SK-N-SH (cell line): ENCODE measurements at regions not wholly inside any gene's neighbourhood (a gene's known extent, or its start where the extent isn't known, plus 50 kb on each side); places are given as distances from the start of the nearest gene placed in this dataset.

Source experiments
- CTCF ChIA-PET: fragments of 300-600, 350-600 bp; formaldehyde crosslinking; extraction: SDS; loops from one replicate; lab custom pipeline; 2021; lab: Yijun Ruan, JAX
- POLR2A ChIA-PET: fragments of 350-600 bp; sonication (Branson Sonifier 250); formaldehyde crosslinking; extraction: SDS; loops from one replicate; lab custom pipeline; 2020; ENCODE audit warnings: antibody characterized with exemption, inconsistent platforms; lab: Yijun Ruan, JAX
- DNase-seq: peaks from one replicate; pipeline ENCODE4 v3.0.0; 2012
- H2AFZ ChIP-seq: fragments of 200-600 bp; sonication (generic); 2 replicates; pipeline ENCODE4 v1.8.1; 2016; ENCODE audit warnings: antibody characterized with exemption, mild to moderate bottlenecking, low read depth
- H3F3A ChIP-seq: fragments of 200-600 bp; sonication (generic); replicated peaks from 2 replicates; pipeline ENCODE3; 2016; ENCODE audit warnings: antibody characterized with exemption, mild to moderate bottlenecking; ENCODE audit not compliant: insufficient read depth
- H3K27ac ChIP-seq, 2 experiments: fragments of 200-500 bp in 1 of 2; fragments of 200-600 bp in 1 of 2; sonication (Bioruptor generic) in 1 of 2; sonication (generic), shearing (Covaris generic) in 1 of 2; 2 replicates each; pipeline versions ENCODE4 v1.5.1 to v1.6.1; 2014 to 2016; ENCODE audit warnings: low read depth in 2 of 2, inconsistent platforms in 1 of 2, low read length in 1 of 2, mild to moderate bottlenecking in 1 of 2, mixed read lengths in 1 of 2
- H3K27me3 ChIP-seq: fragments of 200-600 bp; sonication (generic), shearing (Covaris generic); 2 replicates; pipeline ENCODE4 v1.6.1; 2016; ENCODE audit warnings: mixed run types; ENCODE audit not compliant: insufficient read depth
- H3K36me3 ChIP-seq, 2 experiments: fragments of 200-500 bp in 1 of 2; fragments of 200-600 bp in 1 of 2; sonication (Bioruptor generic) in 1 of 2; sonication (generic) in 1 of 2; replicated peaks in 1 of 2; 2 replicates each; pipeline versions ENCODE3 to v1.5.1; 2014 to 2016; ENCODE audit warnings: low read length in 1 of 2, mild to moderate bottlenecking in 1 of 2; ENCODE audit not compliant: insufficient read depth in 2 of 2, control insufficient read depth in 1 of 2
- H3K4me1 ChIP-seq, 2 experiments: fragments of 200-500 bp in 1 of 2; fragments of 200-600 bp in 1 of 2; sonication (Bioruptor generic) in 1 of 2; sonication (generic), shearing (Covaris generic) in 1 of 2; 2 replicates each; pipeline versions ENCODE4 v1.5.1 to v1.6.1; 2014 to 2016; ENCODE audit warnings: low read depth in 1 of 2, low read length in 1 of 2, mixed run types in 1 of 2; ENCODE audit not compliant: insufficient read depth in 2 of 2, control insufficient read depth in 1 of 2
- H3K4me2 ChIP-seq: fragments of 200-600 bp; sonication (generic), shearing (Covaris generic); 2 replicates; pipeline ENCODE4 v1.6.1; 2017; ENCODE audit warnings: mixed run types
- H3K4me3 ChIP-seq, 2 experiments: fragments of 200-500 bp in 1 of 2; fragments of 200-600 bp in 1 of 2; sonication (Bioruptor generic) in 1 of 2; sonication (generic), shearing (Covaris generic) in 1 of 2; 2 replicates each; pipeline versions ENCODE4 v1.5.1 to v1.8.1; 2014 to 2016; ENCODE audit warnings: low read depth in 2 of 2, inconsistent platforms in 1 of 2, low read length in 1 of 2, mild to moderate bottlenecking in 1 of 2, mixed read lengths in 1 of 2, moderate library complexity in 1 of 2
- H3K79me2 ChIP-seq: fragments of 200-600 bp; sonication (generic); 2 replicates; pipeline ENCODE4 v1.8.1; 2017; ENCODE audit warnings: mild to moderate bottlenecking; ENCODE audit not compliant: insufficient read depth
- H3K9ac ChIP-seq: fragments of 200-600 bp; sonication (generic); 2 replicates; pipeline ENCODE4 v1.6.1; 2017; ENCODE audit warnings: mixed run types
- H3K9me2 ChIP-seq: fragments of 200-600 bp; sonication (generic); 2 replicates; pipeline ENCODE4 v1.6.1; 2017; ENCODE audit warnings: mixed run types
- H3K9me3 ChIP-seq: fragments of 200-600 bp; sonication (generic); 2 replicates; pipeline ENCODE4 v1.6.1; 2017; ENCODE audit warnings: mixed run types, mild to moderate bottlenecking, moderate library complexity
- H4K20me1 ChIP-seq: fragments of 200-600 bp; sonication (generic); 2 replicates; pipeline ENCODE4 v1.6.1; 2017; ENCODE audit warnings: mild to moderate bottlenecking, mixed run types; ENCODE audit not compliant: insufficient read depth
- CHD2 ChIP-seq: fragments of 150-350 bp; IDR thresholded peaks from 2 replicates; pipeline ENCODE4 v1.6.1; 2018; ENCODE audit warnings: low read length; ENCODE audit not compliant: partially characterized antibody
- FOXM1 ChIP-seq: IDR thresholded peaks from 2 replicates; pipeline ENCODE4 v1.4.0; 2012; ENCODE audit warnings: low read depth, mild to moderate bottlenecking
- GABPA ChIP-seq: IDR thresholded peaks from 2 replicates; pipeline ENCODE4 v1.4.0; 2012; ENCODE audit warnings: low read depth, mild to moderate bottlenecking
- JUND ChIP-seq: IDR thresholded peaks from 2 replicates; pipeline ENCODE4 v1.4.0; 2012
- MEF2A ChIP-seq: IDR thresholded peaks from 2 replicates; pipeline ENCODE4 v1.4.0; 2012; ENCODE audit warnings: low read depth, borderline replicate concordance
- NRF1 ChIP-seq: IDR thresholded peaks from 2 replicates; pipeline ENCODE4 v1.6.1; 2012; ENCODE audit warnings: low read depth, mild to moderate bottlenecking, low read length
- RAD21 ChIP-seq: IDR thresholded peaks from 2 replicates; pipeline ENCODE4 v1.6.1; 2012; ENCODE audit warnings: mild to moderate bottlenecking, low read length
- RCOR1 ChIP-seq: fragments of 150-350 bp; IDR thresholded peaks from 2 replicates; pipeline ENCODE4 v1.6.1; 2017; ENCODE audit warnings: antibody characterized with exemption, low read length
- YY1 ChIP-seq: IDR thresholded peaks from 2 replicates; pipeline ENCODE4 v1.4.0; 2012; ENCODE audit warnings: low read depth, mild to moderate bottlenecking
- WGBS: methylation state at CpG from one replicate; pipeline ENCODE4 v1.1.6; 2017; ENCODE audit warnings: low lambda C conversion rate; 5-methylcytosine and 5-hydroxymethylcytosine counted together
- TF ChIP-seq, protein P1 (sequence below): IDR thresholded peaks from 2 replicates; pipeline ENCODE4 v1.4.0; 2012; ENCODE audit warnings: low read depth, borderline replicate concordance
- TF ChIP-seq, protein P2 (sequence below): IDR thresholded peaks from 2 replicates; pipeline ENCODE4 v1.4.0; 2012; ENCODE audit warnings: low read depth, borderline replicate concordance
- TF ChIP-seq, protein P3 (sequence below): IDR thresholded peaks from 2 replicates; pipeline ENCODE4 v1.6.1; 2012; ENCODE audit warnings: mild to moderate bottlenecking, low read depth, low read length, moderate library complexity

DNA sequence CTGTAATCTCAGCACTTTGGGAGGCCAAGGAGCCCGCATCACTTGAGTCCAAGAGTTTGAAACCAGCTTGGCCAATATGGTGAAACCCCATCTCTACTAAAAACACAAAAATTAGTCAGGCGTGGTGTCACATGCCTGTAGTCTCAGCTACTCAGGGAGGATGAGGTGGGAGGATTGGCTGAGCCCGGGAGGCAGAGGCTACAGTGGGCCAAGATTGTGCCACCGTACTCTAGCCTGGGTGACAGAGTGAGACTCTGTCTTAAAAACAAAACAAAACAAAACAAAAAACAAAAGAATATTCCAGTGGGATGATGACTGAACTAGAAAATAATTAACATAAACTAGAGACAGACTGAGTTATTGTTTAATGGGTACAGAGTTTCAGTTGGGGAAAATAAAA lies 81.7 kb upstream of the ABCC4 start:
- POLR2A ChIA-PET, result interaction anchor here (1.0 kb wide), 1 partner anchor 194 kb away, joined by 3 read pairs; no protein-coding TSS in a partner anchor
- CTCF ChIA-PET, result interaction anchor here (1.2 to 13.2 kb wide), 5 partner anchors 11 to 192 kb away, joined by 3 to 265 read pairs (median 55); partner anchors contain the start of gene ABCC4
- no peak for DNase-seq
- H3K27me3 ChIP-seq, result no peaks in the 10 kb centered on the region; the same call in 1 of the 2 replicates
- no peaks in the 10 kb centered on the region for H3K9me3 ChIP-seq
- no peaks in the 10 kb centered on the region for H3F3A ChIP-seq
- TF ChIP-seq FOXM1 (no peak), RCOR1 (no peak), RAD21 (no peak)
- TF ChIP-seq, protein P1, sequence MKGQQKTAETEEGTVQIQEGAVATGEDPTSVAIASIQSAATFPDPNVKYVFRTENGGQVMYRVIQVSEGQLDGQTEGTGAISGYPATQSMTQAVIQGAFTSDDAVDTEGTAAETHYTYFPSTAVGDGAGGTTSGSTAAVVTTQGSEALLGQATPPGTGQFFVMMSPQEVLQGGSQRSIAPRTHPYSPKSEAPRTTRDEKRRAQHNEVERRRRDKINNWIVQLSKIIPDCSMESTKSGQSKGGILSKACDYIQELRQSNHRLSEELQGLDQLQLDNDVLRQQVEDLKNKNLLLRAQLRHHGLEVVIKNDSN, result no peak
- no peaks in the 10 kb centered on the region for H4K20me1 ChIP-seq
- no peak overlapping the region for H2AFZ ChIP-seq
- H3K36me3 ChIP-seq, result no peaks in the 10 kb centered on the region
- H3K79me2 ChIP-seq, result no peaks in the 10 kb centered on the region
- no peak overlapping the region for H3K4me3 ChIP-seq
- WGBS, result 72% methylated on average over 4 of the region's 4 CpGs
- no peak overlapping the region for H3K9ac ChIP-seq
- H3K9me2 ChIP-seq, result no peaks in the 10 kb centered on the region
- peaks cover 0 to 2% of the 10 kb centered on the region in 2 experiments; a peak in 1 of 4 replicates for H3K4me1 ChIP-seq
- H3K4me2 ChIP-seq, result no peak overlapping the region
- no peak overlapping the region for H3K27ac ChIP-seq

DNA sequence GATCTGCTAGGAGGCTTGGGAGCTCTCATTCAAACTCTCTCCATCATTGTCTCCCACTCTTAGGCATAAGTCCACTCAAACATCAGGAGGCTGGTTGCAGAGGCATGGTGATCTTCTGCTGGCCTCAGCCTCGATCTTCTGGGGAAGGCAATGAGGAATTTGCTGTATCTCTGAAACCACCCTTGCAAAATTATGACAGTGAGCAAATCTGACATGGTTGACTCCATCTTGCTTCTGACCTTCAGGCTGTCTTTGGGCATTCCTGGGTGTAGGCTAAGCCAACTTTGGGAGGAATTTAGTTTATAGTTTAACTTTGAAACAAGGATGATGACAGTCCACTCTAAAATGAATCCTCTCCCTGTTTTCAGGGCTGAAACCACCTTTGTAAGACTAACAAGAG lies 84.1 kb upstream of the ABCC4 start:
- TF ChIP-seq, protein P2, sequence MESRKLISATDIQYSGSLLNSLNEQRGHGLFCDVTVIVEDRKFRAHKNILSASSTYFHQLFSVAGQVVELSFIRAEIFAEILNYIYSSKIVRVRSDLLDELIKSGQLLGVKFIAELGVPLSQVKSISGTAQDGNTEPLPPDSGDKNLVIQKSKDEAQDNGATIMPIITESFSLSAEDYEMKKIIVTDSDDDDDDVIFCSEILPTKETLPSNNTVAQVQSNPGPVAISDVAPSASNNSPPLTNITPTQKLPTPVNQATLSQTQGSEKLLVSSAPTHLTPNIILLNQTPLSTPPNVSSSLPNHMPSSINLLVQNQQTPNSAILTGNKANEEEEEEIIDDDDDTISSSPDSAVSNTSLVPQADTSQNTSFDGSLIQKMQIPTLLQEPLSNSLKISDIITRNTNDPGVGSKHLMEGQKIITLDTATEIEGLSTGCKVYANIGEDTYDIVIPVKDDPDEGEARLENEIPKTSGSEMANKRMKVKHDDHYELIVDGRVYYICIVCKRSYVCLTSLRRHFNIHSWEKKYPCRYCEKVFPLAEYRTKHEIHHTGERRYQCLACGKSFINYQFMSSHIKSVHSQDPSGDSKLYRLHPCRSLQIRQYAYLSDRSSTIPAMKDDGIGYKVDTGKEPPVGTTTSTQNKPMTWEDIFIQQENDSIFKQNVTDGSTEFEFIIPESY, result no peak
- TF ChIP-seq GABPA (no peak), CHD2 (no peak), MEF2A (no peak), RAD21 (no peak), YY1 (no peak), JUND (no peak), FOXM1 (no peak), NRF1 (no peak)
- TF ChIP-seq, protein P3, sequence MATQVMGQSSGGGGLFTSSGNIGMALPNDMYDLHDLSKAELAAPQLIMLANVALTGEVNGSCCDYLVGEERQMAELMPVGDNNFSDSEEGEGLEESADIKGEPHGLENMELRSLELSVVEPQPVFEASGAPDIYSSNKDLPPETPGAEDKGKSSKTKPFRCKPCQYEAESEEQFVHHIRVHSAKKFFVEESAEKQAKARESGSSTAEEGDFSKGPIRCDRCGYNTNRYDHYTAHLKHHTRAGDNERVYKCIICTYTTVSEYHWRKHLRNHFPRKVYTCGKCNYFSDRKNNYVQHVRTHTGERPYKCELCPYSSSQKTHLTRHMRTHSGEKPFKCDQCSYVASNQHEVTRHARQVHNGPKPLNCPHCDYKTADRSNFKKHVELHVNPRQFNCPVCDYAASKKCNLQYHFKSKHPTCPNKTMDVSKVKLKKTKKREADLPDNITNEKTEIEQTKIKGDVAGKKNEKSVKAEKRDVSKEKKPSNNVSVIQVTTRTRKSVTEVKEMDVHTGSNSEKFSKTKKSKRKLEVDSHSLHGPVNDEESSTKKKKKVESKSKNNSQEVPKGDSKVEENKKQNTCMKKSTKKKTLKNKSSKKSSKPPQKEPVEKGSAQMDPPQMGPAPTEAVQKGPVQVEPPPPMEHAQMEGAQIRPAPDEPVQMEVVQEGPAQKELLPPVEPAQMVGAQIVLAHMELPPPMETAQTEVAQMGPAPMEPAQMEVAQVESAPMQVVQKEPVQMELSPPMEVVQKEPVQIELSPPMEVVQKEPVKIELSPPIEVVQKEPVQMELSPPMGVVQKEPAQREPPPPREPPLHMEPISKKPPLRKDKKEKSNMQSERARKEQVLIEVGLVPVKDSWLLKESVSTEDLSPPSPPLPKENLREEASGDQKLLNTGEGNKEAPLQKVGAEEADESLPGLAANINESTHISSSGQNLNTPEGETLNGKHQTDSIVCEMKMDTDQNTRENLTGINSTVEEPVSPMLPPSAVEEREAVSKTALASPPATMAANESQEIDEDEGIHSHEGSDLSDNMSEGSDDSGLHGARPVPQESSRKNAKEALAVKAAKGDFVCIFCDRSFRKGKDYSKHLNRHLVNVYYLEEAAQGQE, result no peak
- TF ChIP-seq, all 33 proteins: peak for 0
- H3K36me3 ChIP-seq, result no peaks in the 10 kb centered on the region
- no peaks in the 10 kb centered on the region for H3K9me3 ChIP-seq
- no peak overlapping the region for H3K4me3 ChIP-seq
- H3K79me2 ChIP-seq, result no peaks in the 10 kb centered on the region
- H2AFZ ChIP-seq, result no peak overlapping the region
- no peaks in the 10 kb centered on the region for H3F3A ChIP-seq
- H3K4me2 ChIP-seq, result no peak overlapping the region
- WGBS, result no CpG with 5 or more reads among the region's 1 CpG
- no peaks in the 10 kb centered on the region; the same call in 1 of the 2 replicates for H3K27me3 ChIP-seq
- no peak overlapping the region for H3K9ac ChIP-seq
- POLR2A ChIA-PET, result no interaction called here
- no peak for DNase-seq
- CTCF ChIA-PET, result interaction anchor here (5.6 to 13.2 kb wide), 2 partner anchors 20 to 194 kb away, joined by 55 to 265 read pairs; no protein-coding TSS in a partner anchor
- H3K4me1 ChIP-seq, result peaks cover 0 to 1% of the 10 kb centered on the region in 2 experiments; a peak in 1 of 4 replicates
- H3K9me2 ChIP-seq, result no peaks in the 10 kb centered on the region
- no peaks in the 10 kb centered on the region for H4K20me1 ChIP-seq
- H3K27ac ChIP-seq, result no peak overlapping the region
